ENCODE measurements at regions not wholly inside any gene's neighbourhood (a gene's known extent, or its start where the extent isn't known, plus 50 kb on each side); places are given as distances from the start of the nearest gene placed in this dataset.

DNA sequence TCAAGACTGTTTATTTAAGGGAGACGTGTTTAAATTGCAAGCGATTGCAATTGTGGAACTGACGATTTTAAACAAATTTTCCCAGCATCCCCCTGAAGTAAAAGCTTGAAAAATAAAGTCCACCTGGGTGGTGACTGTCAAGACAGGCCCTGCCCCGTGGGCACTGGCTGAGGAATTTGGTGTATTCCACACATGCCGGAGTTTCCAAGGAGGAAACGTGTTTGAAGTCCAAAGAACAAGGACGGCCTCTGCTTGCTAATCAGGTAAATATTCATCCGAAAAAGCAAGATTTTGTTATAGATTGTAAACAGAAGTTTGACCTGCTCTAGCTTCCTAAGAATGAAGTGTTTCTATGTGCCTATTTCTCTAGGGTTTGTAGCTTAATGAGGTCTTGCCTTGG lies 505.1 kb downstream of the QKI start:
- TF ChIP-seq POLR2A (IDR thresholded peaks at IDR 0.05; ENCODE audit: low read depth, low read length), result no peak
- TF ChIP-seq RAD21 (IDR thresholded peaks at IDR 0.05; ENCODE audit: low read length), result no peak
- TF ChIP-seq CTCF (conservative IDR thresholded peaks at IDR 0.05; ENCODE audit: low read depth, low read length), result no peak
- no peak for TF ChIP-seq CHD1 (IDR thresholded peaks at IDR 0.05; ENCODE audit: low read depth, low read length)

Measured in IMR-90 (cell line).